SJSA1 (cell line): ENCODE measurements at regions not wholly inside any gene's neighbourhood (a gene's known extent, or its start where the extent isn't known, plus 50 kb on each side); places are given as distances from the start of the nearest gene placed in this dataset.
"Not testable (repeated sequence)": the region's sequence is repeated elsewhere in the genome, so short reads cannot be mapped to it uniquely, and the experiment has no call there.

Experiments used
- DNase-seq, 2 experiments: peaks; one replicate each; pipeline ENCODE4 v3.0.0-alpha.2; 2015 to 2020; ENCODE audit warnings: low spot score in 2 of 2, low read depth in 1 of 2
- H3K27ac ChIP-seq: fragments of 250-450 bp; sonication (Bioruptor Pico); 2 replicates; pipeline ENCODE4 v1.5.1; 2020; ENCODE audit warnings: mild to moderate bottlenecking, moderate library complexity
- H3K27me3 ChIP-seq: fragments of 250-450 bp; sonication (Bioruptor Pico); replicated peaks from 2 replicates; pipeline ENCODE4 v1.5.1; 2020; ENCODE audit warnings: mild to moderate bottlenecking, moderate library complexity
- H3K36me3 ChIP-seq: fragments of 250-450 bp; sonication (Bioruptor Pico); 2 replicates; pipeline ENCODE4 v1.5.1; 2020; ENCODE audit warnings: mild to moderate bottlenecking
- H3K4me1 ChIP-seq: fragments of 250-450 bp; sonication (Bioruptor Pico); replicated peaks from 2 replicates; pipeline ENCODE4 v1.6.1; 2021; ENCODE audit warnings: mild to moderate bottlenecking
- H3K4me3 ChIP-seq: fragments of 250-450 bp; sonication (Bioruptor Pico); 2 replicates; pipeline ENCODE4 v1.5.1; 2020; ENCODE audit warnings: mild to moderate bottlenecking
- H3K9me3 ChIP-seq: fragments of 250-450 bp; sonication (Bioruptor Pico); replicated peaks from 2 replicates; pipeline ENCODE4 v1.5.1; 2020; ENCODE audit warnings: mild to moderate bottlenecking

DNA sequence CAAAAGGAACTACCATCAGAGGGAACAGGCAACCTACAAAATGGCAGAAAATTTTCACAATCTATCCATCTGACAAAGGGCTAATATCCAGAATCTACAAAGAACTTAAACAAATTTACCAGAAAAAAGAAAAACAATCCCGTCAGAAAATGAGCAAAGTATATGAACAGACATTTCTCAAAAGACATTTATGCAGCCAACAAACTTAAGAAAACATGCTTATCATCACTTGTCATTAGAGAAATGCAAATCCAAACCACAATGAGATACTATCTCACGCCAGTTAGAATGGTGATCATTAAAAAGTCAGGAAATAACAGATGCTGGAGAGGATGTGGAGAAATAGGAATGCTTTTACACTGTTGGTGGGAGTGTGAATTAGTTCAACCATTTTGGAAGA lies 516.2 kb downstream of the NFIB start:
- not testable (repeated sequence) for H3K27ac ChIP-seq, H3K4me1 ChIP-seq, DNase-seq

DNA sequence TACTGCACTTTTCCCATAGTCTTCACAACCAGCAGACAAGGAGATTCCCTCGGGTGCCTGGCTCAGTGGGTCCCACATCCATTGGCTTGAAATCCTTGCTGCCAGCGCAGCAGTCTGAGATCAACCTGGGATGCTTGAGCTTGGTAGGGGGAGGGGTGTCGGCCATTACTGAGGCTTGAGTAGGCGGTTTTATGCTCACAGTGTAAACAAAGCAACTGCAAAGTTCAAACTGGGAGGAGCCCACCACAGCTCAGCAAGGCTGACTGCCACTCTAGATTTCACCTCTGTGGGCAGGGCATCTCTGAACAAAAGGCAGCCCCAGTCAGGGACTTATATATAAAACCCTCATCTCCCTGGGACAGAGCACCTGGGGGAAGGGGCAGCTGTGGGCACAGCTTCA lies 512.3 kb upstream of the MPDZ start:
- peaks cover under 1% of the 10 kb centered on the region; the same call in 1 of the 2 replicates for H3K4me1 ChIP-seq
- no peak overlapping the region for H3K4me3 ChIP-seq
- H3K27ac ChIP-seq = no peak overlapping the region
- no peaks in the 10 kb centered on the region for H3K9me3 ChIP-seq
- no peak for DNase-seq
- no peaks in the 10 kb centered on the region for H3K27me3 ChIP-seq
- no peaks in the 10 kb centered on the region for H3K36me3 ChIP-seq

More for the DNA sequence above, 516.2 kb downstream of the NFIB start:
- not testable (repeated sequence) for H3K9me3 ChIP-seq, H3K27me3 ChIP-seq, H3K36me3 ChIP-seq, H3K4me3 ChIP-seq

DNA sequence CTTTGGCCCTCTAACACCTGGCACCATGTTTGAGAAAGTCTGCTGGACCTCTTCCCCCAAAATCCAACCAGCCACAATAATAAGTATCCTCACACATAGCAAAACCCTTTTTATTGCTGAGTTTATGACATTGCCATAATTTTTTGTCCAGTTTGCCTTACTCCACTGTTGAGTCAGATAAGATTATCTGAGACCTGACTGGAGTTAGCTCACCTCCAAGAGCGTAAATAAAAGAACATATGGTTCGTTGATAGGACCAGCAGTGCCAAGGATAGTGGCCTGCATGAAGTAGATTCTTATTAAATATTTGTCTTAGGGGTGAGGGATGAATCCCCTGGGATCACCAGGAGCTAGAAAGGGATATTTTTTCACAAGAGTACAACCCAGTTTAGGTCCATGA lies 510.6 kb upstream of the MPDZ start:
- H3K36me3 ChIP-seq = no peaks in the 10 kb centered on the region
- no peak for DNase-seq
- no peaks in the 10 kb centered on the region for H3K9me3 ChIP-seq
- no peak overlapping the region for H3K27ac ChIP-seq
- peaks cover 11% of the 10 kb centered on the region for H3K4me1 ChIP-seq
- H3K27me3 ChIP-seq = no peaks in the 10 kb centered on the region
- H3K4me3 ChIP-seq = no peak overlapping the region

DNA sequence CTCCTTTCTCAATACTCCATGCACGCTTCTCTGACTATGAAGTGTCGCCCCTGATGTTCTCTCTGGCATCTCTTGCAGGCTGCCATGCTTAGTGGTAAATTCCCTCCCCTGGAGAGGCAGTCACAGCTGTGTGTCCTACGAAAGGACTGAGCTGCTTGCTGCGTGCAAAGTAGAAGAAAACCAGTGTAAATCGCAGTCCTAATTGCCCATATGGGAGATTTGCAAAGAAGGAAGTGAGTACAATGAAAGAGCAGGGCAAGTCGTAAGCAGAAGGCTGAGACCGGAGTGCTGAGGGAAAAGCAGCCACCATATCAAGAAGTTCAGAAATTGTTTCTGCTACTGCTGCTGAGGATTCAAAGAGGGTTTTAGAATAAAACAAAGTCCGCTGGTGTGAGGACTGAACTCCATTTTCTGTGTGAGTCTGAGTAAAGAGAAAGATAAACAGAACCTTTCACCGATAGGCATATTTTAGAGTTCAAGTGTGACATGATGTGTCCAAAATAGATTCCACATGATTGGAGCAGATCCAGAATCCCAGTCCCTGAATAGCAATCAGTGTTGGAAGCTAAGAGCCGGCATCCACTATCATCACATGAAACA lies 507.8 kb upstream of the MPDZ start:
- no peaks in the 10 kb centered on the region for H3K36me3 ChIP-seq
- no peak overlapping the region for H3K27ac ChIP-seq
- no peak for DNase-seq
- no peak overlapping the region for H3K4me3 ChIP-seq
- no peaks in the 10 kb centered on the region for H3K9me3 ChIP-seq
- peaks cover 11% of the 10 kb centered on the region for H3K4me1 ChIP-seq
- H3K27me3 ChIP-seq = no peaks in the 10 kb centered on the region

DNA sequence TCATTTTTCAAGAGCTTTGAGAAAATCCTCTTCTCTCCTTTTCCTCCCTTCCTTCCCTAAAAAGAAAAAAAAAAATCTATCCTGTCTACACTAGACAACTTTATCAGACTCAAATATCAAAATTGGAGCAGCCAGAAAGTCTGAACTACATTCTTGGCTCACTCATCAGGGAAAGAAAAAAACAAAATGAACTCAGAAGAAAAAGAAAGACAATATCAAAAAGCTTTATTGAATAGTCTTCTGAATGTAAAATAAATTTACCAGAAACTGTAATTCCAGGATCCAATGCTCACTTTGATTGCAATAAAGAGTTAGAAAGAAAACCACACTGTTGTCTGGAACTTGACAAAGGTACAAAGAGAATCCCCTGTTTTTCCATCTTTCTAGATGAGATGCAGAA lies 507.2 kb upstream of the MPDZ start:
- H3K9me3 ChIP-seq = no peaks in the 10 kb centered on the region
- H3K27ac ChIP-seq = no peak overlapping the region
- H3K4me3 ChIP-seq = no peak overlapping the region
- no peak for DNase-seq
- H3K4me1 ChIP-seq = peaks cover 11% of the 10 kb centered on the region
- H3K27me3 ChIP-seq = no peaks in the 10 kb centered on the region
- H3K36me3 ChIP-seq = no peaks in the 10 kb centered on the region

DNA sequence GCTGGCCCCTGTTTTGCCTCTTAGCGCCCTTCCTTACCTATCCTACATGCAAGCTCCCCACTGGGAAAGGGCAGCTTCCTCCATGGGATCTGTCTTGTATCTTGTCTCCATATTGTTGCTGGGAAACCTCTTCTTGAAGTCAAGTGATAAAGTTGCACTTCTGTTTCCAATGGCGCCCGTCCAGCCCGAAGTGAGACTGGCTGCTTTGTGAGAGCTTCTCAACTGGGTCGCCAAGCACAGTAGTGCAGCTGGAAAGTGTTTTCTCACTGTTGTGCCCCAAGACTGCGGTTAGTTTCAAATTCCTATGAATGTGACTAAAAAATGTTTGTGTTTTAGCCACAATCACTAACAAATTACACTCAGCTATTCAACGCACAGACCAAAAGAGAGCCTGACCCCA lies 506.6 kb upstream of the MPDZ start:
- H3K27me3 ChIP-seq = no peaks in the 10 kb centered on the region
- DNase-seq = peak; percentile 37 to 47
- no peak overlapping the region for H3K4me3 ChIP-seq
- H3K4me1 ChIP-seq = peaks cover 11% of the 10 kb centered on the region
- H3K9me3 ChIP-seq = no peaks in the 10 kb centered on the region
- H3K36me3 ChIP-seq = no peaks in the 10 kb centered on the region
- no peak overlapping the region for H3K27ac ChIP-seq

DNA sequence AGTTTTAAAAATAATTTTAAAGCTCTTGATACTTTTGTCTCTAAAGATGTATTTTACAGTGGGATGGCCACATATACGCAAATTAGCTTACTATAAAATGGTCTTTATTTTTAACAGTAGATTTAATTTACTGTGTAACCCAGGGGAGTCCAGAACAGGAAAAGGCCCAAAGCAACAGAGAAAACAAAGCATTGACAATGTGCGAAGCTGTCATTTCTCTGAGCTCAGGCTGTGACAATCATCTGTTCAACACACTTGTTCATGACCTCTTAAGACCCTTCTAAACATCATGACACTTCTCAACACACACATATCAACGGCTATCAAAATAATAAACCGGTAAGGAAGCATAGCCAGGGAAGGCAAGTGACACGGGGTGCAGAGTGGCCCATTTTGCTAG lies 499.6 kb upstream of the MPDZ start:
- Histone ChIP-seq H3K4me3 (no peak overlapping the region), H3K36me3 (no peaks in the 10 kb centered on the region), H3K9me3 (no peaks in the 10 kb centered on the region), H3K27me3 (no peaks in the 10 kb centered on the region), H3K27ac (no peak overlapping the region), H3K4me1 (no peaks in the 10 kb centered on the region)
- DNase-seq = no peak

DNA sequence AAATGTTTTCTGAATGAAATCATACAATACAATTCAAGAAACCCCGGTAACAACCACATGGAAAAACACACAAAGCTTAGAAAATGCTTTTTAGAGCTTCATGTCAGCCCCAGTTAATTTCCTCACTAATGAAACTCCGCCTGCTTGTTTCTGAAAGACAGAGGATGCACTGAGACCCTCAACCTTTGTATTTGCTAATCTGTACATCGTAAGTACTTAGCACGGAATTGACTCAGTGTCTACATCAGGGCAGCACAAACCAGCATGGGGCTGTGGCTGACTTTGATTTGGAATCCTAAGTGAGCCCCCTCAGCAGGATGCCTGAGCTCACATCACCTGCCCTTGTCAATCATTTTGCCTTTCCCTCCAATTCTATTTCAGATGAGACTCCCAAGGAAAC lies 499.1 kb upstream of the MPDZ start:
- H3K36me3 ChIP-seq = no peaks in the 10 kb centered on the region
- H3K4me3 ChIP-seq = no peak overlapping the region
- no peaks in the 10 kb centered on the region for H3K9me3 ChIP-seq
- H3K27ac ChIP-seq = no peak overlapping the region
- H3K4me1 ChIP-seq = no peaks in the 10 kb centered on the region
- DNase-seq = no peak
- H3K27me3 ChIP-seq = no peaks in the 10 kb centered on the region

DNA sequence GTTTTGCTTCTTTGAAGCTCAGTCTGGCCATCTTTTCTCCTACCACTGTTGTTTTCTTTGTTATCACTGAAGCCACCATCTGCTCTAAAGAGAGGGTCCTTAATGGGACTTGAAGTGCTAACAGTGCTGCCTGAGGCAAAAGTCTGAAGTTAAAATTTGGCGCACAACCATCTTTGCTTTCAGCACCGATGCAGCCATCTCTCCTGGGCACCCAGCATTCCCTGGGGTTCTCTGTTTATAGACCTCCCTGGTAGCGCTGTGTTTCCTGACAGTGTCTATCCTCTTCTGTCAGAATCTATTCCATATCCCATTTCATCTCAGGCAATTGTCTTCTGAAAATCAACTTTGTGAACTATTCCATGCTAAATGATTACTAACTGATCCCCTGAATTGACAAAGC lies 491.5 kb upstream of the MPDZ start:
- no peak for DNase-seq
- Histone ChIP-seq H3K27ac (no peak overlapping the region), H3K9me3 (no peaks in the 10 kb centered on the region), H3K4me1 (no peaks in the 10 kb centered on the region), H3K27me3 (no peaks in the 10 kb centered on the region), H3K4me3 (no peak overlapping the region), H3K36me3 (no peaks in the 10 kb centered on the region)

DNA sequence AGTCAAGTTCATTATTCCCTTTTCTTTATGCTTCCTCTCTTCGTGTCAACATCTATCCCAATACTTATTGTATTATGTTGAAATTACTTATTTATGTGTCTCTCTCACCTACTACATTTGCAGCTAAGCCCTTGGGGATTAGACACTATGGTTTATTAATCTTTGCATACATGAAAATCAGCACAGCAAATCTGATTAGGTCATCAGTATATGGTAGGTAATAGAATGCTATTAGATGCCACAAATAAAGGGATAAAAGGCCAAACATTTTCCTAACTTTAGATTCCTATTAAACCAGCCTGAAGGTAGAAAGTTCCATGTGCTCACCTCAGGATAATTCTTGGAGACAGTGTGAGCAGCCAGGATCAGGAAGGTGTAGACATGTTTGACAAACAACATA lies 490.1 kb upstream of the MPDZ start:
- no peaks in the 10 kb centered on the region for H3K27me3 ChIP-seq
- DNase-seq = no peak
- no peaks in the 10 kb centered on the region for H3K9me3 ChIP-seq
- H3K4me1 ChIP-seq = no peaks in the 10 kb centered on the region
- H3K36me3 ChIP-seq = no peaks in the 10 kb centered on the region
- H3K27ac ChIP-seq = no peak overlapping the region
- H3K4me3 ChIP-seq = no peak overlapping the region

DNA sequence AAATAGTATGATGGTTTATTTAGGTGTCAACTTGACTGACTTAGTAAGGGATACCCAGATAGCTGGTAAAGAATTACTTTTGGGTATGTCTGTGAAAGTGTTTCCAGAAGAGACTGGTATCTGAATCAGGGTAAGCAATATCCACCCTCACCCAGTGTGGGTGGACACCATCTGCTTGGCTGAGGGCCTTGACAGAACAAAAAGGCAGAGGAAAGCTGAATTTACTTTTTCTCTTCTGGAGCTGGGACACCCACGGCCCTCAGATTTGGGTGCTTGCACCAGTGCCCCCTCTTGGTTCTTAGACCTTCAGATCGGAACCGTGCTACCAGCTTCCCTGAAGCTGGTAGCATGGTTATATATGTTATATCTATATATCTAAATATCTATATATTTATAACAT lies 489.5 kb upstream of the MPDZ start:
- Histone ChIP-seq H3K4me3 (no peak overlapping the region), H3K9me3 (no peaks in the 10 kb centered on the region), H3K27me3 (no peaks in the 10 kb centered on the region), H3K36me3 (no peaks in the 10 kb centered on the region), H3K4me1 (no peaks in the 10 kb centered on the region), H3K27ac (no peak overlapping the region)
- DNase-seq = no peak

DNA sequence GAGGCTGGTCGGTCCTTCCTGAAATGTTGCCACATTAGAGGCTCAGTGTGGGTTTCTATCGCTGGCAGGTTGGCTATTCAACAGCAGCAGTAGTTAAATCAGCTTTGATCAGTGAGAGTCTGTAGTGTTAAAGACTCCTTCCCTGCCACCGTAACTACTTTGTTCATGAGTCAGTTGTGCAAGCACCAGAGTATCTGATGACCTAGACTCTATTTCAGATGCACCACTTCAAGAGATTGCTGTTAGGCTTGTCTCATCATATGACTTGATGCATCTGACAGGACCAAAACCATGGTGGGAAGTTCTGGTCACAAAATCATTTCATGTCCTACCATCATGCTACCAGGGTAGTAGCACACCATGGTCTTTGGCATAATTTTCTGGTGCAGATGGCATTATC lies 482.7 kb upstream of the MPDZ start:
- Histone ChIP-seq H3K36me3 (no peaks in the 10 kb centered on the region), H3K27ac (no peak overlapping the region), H3K9me3 (no peaks in the 10 kb centered on the region), H3K4me1 (no peaks in the 10 kb centered on the region), H3K27me3 (no peaks in the 10 kb centered on the region), H3K4me3 (no peak overlapping the region)
- DNase-seq = no peak

DNA sequence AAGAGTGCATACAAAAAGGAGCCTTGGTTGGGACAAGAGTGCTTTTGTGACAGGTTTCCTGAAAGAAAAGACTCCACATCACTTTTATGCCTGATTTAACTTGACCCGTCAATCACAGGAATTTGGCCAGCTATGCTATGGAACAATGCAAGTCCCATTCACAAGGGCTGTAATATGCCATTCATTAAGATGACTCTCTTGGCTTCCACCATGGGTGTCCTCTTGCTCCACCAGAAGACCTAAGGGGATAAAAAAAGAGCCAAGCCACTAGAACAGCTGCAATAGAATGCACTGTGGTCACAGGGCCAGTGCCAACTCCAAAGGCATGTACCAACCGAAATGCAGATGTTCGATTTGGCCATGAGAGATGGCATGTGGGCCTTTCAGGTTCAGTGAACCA lies 480.1 kb upstream of the MPDZ start:
- H3K4me3 ChIP-seq = no peak overlapping the region
- DNase-seq = no peak
- H3K27ac ChIP-seq = no peak overlapping the region

DNA sequence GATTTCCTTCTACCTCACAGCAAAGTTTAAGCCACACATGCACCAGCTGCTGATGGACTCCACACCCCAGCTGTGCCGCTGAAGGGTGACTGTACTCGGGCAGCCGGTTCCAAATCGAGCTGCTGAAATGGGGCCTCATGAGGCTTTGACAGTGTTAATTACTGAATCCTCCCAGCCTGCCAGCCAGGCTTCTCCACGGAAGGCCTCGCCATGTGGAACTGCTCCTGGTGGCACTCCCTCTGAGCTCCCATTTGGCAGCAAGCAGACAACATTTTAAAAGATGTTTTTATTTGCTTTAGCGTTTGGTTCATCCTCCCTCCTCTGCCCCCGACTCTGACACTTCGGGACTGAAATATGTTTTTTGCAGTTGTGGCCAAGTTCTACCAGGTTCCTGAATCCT lies 479.4 kb upstream of the MPDZ start:
- no peaks in the 10 kb centered on the region for H3K27me3 ChIP-seq
- H3K4me3 ChIP-seq = no peak overlapping the region
- no peak overlapping the region for H3K27ac ChIP-seq
- DNase-seq = no peak
- no peaks in the 10 kb centered on the region for H3K36me3 ChIP-seq
- no peaks in the 10 kb centered on the region for H3K4me1 ChIP-seq
- H3K9me3 ChIP-seq = no peaks in the 10 kb centered on the region

More for the DNA sequence above, 480.1 kb upstream of the MPDZ start:
- Histone ChIP-seq H3K9me3 (no peaks in the 10 kb centered on the region), H3K4me1 (no peaks in the 10 kb centered on the region), H3K36me3 (no peaks in the 10 kb centered on the region), H3K27me3 (no peaks in the 10 kb centered on the region)

DNA sequence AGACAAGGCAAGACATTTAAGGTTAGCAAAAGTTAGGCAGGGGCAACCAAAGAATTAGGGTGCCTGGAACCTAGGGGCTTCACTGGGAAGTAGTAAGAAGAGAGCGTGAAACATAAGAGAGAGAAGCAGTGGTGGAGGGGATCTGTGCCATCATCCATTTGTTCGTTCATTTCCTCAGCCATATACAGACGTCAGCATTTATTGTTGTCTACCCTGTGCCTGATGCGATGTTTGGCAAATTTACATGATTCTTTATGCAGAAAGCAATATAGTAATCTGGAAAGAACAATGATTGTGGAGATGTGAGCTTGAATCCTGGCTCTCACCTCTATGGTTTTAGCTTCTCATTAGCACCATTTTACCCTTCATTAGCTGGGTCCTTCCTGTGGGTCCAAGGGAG lies 477.5 kb upstream of the MPDZ start:
- H3K4me1 ChIP-seq = no peaks in the 10 kb centered on the region
- DNase-seq = no peak
- H3K27me3 ChIP-seq = no peaks in the 10 kb centered on the region
- H3K9me3 ChIP-seq = no peaks in the 10 kb centered on the region
- no peaks in the 10 kb centered on the region for H3K36me3 ChIP-seq
- no peak overlapping the region for H3K4me3 ChIP-seq
- H3K27ac ChIP-seq = no peak overlapping the region
